Testis (tissue), 2 donors: ENCODE measurements at regions not wholly inside any gene's neighbourhood (a gene's known extent, or its start where the extent isn't known, plus 50 kb on each side); places are given as distances from the start of the nearest gene placed in this dataset.

Experiments used
- DNase-seq: peaks from one replicate; pipeline ENCODE4 v3.0.0-alpha.2; 2019
- H3K27ac ChIP-seq, 2 donors: fragments of 200-600 bp; sonication (generic); one replicate each; pipeline ENCODE4 v1.5.1; 2019
- H3K27me3 ChIP-seq: fragments of 200-600 bp; sonication (generic); one replicate; pipeline ENCODE4 v1.5.1; 2019
- H3K36me3 ChIP-seq: fragments of 200-600 bp; sonication (generic); one replicate; pipeline ENCODE4 v1.5.1; 2017; ENCODE audit warnings: low read depth; ENCODE audit errors: missing control alignments
- H3K4me1 ChIP-seq: fragments of 200-600 bp; sonication (generic); one replicate; pipeline ENCODE4 v1.5.1; 2019
- H3K4me3 ChIP-seq, 2 donors: fragments of 200-600 bp; sonication (generic); one replicate each; pipeline ENCODE4 v1.5.1; 2017 to 2019
- H3K9me3 ChIP-seq: fragments of 200-600 bp; sonication (generic); one replicate; pipeline ENCODE4 v1.5.1; 2017
- POLR2A ChIP-seq: fragments of 450-650 bp; IDR thresholded peaks from one replicate; pipeline ENCODE4 v1.6.1; 2017; ENCODE audit warnings: antibody characterized with exemption, mild to moderate bottlenecking, moderate library complexity
- WGBS, 2 donors: methylation state at CpG; one replicate each; pipeline ENCODE4 v1.1.5; 2018; 5-methylcytosine and 5-hydroxymethylcytosine counted together
- intact Hi-C: fragments of 100-400 bp; cut with DNase I; formaldehyde crosslinking; loops from one replicate; pipeline ENCODE4 v1.15.1; 2023; ENCODE audit warnings: low total_unique reads
- TF ChIP-seq, protein P1 (sequence below), 3 experiments: fragments of 450-650 bp in 2 of 3; fragments of 200-600 bp in 1 of 3; sonication (generic) in 1 of 3; IDR thresholded peaks; one replicate each; pipeline ENCODE4 v1.5.1; 2016 to 2019; ENCODE audit warnings: antibody characterized with exemption in 3 of 3, mild to moderate bottlenecking in 2 of 3, moderate library complexity in 1 of 3

DNA sequence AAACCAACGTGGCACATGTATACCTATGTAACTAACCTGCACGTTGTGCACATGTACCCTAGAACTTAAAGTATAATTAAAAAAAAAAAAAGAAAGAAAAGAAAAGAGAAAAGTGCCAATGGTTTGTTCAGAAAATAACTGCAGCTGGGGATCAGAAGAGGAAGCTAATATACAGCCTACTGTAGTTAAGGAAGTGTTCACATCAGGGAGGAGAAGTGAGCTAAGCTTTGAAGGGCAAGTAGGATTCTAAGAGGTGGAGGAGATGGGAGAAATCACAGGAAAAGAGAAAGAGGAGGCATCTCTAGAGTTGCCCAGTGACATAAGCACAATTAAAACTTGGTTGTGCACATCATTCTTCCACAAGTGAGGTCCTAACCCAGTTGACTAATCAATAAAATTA lies 214.4 kb upstream of the DTNBP1 start:
- Histone ChIP-seq H3K4me3 (no peak overlapping the region), H3K36me3 (no peaks in the 10 kb centered on the region), H3K9me3 (no peaks in the 10 kb centered on the region), H3K27me3 (no peaks in the 10 kb centered on the region), H3K27ac (no peak overlapping the region), H3K4me1 (peaks cover under 1% of the 10 kb centered on the region)
- WGBS, 2 donors: 83 to 85% methylated on average over 2 of the region's 2 CpGs
- intact Hi-C loops: no loop called here
- DNase-seq: no peak
- TF ChIP-seq, protein P1, sequence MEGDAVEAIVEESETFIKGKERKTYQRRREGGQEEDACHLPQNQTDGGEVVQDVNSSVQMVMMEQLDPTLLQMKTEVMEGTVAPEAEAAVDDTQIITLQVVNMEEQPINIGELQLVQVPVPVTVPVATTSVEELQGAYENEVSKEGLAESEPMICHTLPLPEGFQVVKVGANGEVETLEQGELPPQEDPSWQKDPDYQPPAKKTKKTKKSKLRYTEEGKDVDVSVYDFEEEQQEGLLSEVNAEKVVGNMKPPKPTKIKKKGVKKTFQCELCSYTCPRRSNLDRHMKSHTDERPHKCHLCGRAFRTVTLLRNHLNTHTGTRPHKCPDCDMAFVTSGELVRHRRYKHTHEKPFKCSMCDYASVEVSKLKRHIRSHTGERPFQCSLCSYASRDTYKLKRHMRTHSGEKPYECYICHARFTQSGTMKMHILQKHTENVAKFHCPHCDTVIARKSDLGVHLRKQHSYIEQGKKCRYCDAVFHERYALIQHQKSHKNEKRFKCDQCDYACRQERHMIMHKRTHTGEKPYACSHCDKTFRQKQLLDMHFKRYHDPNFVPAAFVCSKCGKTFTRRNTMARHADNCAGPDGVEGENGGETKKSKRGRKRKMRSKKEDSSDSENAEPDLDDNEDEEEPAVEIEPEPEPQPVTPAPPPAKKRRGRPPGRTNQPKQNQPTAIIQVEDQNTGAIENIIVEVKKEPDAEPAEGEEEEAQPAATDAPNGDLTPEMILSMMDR (IDR thresholded peaks at IDR 0.05): no peak

DNA sequence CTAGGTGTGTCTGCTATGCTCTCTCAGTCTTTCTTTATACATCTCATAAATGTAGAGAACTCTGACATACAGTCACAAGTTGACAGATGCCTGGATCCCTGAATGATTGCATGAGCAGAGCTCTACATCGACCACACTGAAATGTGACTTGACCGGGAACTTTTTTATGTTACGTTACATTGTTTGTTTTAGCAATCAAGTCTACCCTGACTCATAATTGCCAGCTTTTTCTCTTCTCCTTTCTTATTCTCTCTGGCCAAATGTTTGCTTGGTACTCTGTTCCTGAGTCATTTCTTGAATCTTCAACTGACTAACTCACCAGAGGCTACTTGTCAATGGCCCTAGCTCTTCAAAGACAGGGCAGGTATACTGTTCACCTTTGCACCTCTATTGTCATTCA lies 213.6 kb upstream of the DTNBP1 start:
- H3K4me3 ChIP-seq: no peak overlapping the region
- H3K9me3 ChIP-seq: no peaks in the 10 kb centered on the region
- no peak for DNase-seq
- no peak for TF ChIP-seq POLR2A
- TF ChIP-seq, protein P1 (IDR thresholded peaks at IDR 0.05): no peak
- H3K27me3 ChIP-seq: no peaks in the 10 kb centered on the region
- 83 to 86% methylated on average over 3 of the region's 3 CpGs for WGBS, 2 donors
- peaks cover 4% of the 10 kb centered on the region for H3K4me1 ChIP-seq
- no peaks in the 10 kb centered on the region for H3K36me3 ChIP-seq
- H3K27ac ChIP-seq: no peak overlapping the region
- intact Hi-C loops: no loop called here

DNA sequence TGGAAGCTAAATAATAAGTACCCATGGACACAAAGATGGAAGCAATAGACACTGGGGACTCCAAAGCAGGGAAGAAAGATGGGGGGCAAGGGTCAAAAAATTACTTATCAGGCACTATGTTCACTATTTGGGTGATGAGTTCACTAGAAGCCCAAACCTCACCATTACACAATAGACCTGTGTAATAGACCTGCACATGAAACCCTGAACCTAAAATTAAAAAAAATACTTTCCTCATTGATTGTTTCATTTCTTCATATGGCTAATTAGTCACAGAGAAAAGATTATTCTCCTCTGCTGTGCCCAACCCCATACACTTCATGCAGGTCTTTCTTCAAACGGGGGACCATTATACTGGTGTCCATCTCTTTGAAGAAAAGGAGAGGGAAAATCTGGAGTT lies 213.0 kb upstream of the DTNBP1 start:
- Histone ChIP-seq H3K4me1 (peaks cover 4% of the 10 kb centered on the region), H3K9me3 (no peaks in the 10 kb centered on the region), H3K36me3 (no peaks in the 10 kb centered on the region), H3K27ac (no peak overlapping the region), H3K4me3 (no peak overlapping the region), H3K27me3 (no peaks in the 10 kb centered on the region)
- intact Hi-C loops: no loop called here
- DNase-seq: no peak
- WGBS, 2 donors: 97% methylated on average over 1 of the region's 1 CpG
- no peak for TF ChIP-seq POLR2A
- TF ChIP-seq, protein P1 (IDR thresholded peaks at IDR 0.05): no peak

DNA sequence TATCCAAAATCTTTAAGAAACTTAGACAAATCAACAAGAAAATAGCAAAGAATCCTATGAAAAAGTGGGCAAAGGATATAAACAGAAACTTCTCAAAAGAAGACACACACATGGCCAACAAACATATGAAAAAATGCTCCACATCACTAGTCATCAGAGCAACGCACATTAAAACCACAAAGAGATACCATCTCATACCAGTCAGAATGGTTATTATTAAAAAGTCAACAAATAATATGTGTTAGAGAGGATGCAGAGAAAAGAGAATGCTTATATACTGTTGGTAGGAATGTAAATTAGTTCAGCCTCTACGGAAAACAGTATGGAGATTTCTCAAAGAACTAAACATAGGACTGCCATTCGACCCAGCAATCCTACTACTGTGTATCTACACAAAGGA lies 212.0 kb upstream of the DTNBP1 start:
- H3K9me3 ChIP-seq: no peaks in the 10 kb centered on the region
- H3K27ac ChIP-seq: no peak overlapping the region
- no peak overlapping the region for H3K4me3 ChIP-seq
- TF ChIP-seq, protein P1 (IDR thresholded peaks at IDR 0.05): no peak
- TF ChIP-seq POLR2A: no peak
- no peaks in the 10 kb centered on the region for H3K36me3 ChIP-seq
- intact Hi-C loops: no loop called here
- no peaks in the 10 kb centered on the region for H3K27me3 ChIP-seq
- WGBS, 2 donors: 92 to 93% methylated on average over 3 of the region's 3 CpGs
- no peak for DNase-seq
- peaks cover 4% of the 10 kb centered on the region for H3K4me1 ChIP-seq

DNA sequence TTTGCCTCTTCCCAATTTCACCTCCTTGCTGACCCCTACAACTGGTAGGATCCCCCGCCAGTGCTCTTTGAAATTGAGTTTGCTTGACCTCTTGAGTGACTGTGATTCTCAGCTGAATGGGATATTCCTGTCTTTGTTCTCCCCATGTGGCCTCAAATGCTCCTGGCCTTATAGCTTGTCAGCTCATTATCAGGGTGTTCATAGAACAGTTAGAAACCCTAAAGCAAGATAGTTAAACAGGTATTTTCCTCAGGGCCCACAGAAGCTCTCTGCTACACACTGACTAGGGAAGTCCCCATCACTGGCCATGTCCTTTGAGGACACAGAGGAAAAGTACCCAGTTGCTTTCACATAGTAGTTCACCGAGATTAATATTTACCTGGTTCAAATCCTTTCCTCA lies 211.5 kb upstream of the DTNBP1 start:
- Histone ChIP-seq H3K4me1 (peaks cover 4% of the 10 kb centered on the region), H3K27ac (no peak overlapping the region), H3K36me3 (no peaks in the 10 kb centered on the region), H3K27me3 (no peaks in the 10 kb centered on the region), H3K4me3 (no peak overlapping the region), H3K9me3 (no peaks in the 10 kb centered on the region)
- no peak for DNase-seq
- WGBS, 2 donors: 96% methylated on average over 2 of the region's 2 CpGs
- TF ChIP-seq, protein P1 (IDR thresholded peaks at IDR 0.05): no peak
- no peak for TF ChIP-seq POLR2A
- intact Hi-C loops: no loop called here
